Spleen (tissue), 11 donors: ENCODE measurements at regions not wholly inside any gene's neighbourhood (a gene's known extent, or its start where the extent isn't known, plus 50 kb on each side); places are given as distances from the start of the nearest gene placed in this dataset.

Experiments used
- DNase-seq: peaks from one replicate; pipeline ENCODE4 v3.0.0-alpha.2; 2020
- H3K27ac ChIP-seq, 8 donors: fragments of 200-600 bp; sonication (generic) in 7 of 8; 1 replicate in 4 of 8; 2 replicates in 4 of 8; pipeline versions ENCODE4 v1.5.0 to v1.8.0; 2016 to 2021; ENCODE audit warnings: inconsistent platforms in 4 of 8, mild to moderate bottlenecking in 4 of 8, moderate library complexity in 1 of 8
- H3K27me3 ChIP-seq, 7 donors: fragments of 200-600 bp; sonication (generic) in 6 of 7; replicated peaks in 1 of 7; 1 replicate in 4 of 7; 2 replicates in 3 of 7; pipeline versions ENCODE4 v1.5.0 to v1.8.0; 2016 to 2021; ENCODE audit warnings: inconsistent platforms in 3 of 7, mild to moderate bottlenecking in 1 of 7
- H3K36me3 ChIP-seq, 6 donors: fragments of 200-600 bp; sonication (generic) in 5 of 6; 1 replicate in 4 of 6; 2 replicates in 2 of 6; pipeline versions ENCODE4 v1.5.0 to v1.8.0; 2016 to 2021; ENCODE audit warnings: inconsistent platforms in 2 of 6
- H3K4me1 ChIP-seq, 6 donors: fragments of 200-600 bp; sonication (generic) in 5 of 6; 1 replicate in 3 of 6; 2 replicates in 3 of 6; pipeline versions ENCODE4 v1.5.0 to v1.8.0; 2016 to 2021; ENCODE audit warnings: inconsistent platforms in 3 of 6
- H3K4me3 ChIP-seq, 8 donors: fragments of 200-600 bp; sonication (generic) in 7 of 8; 1 replicate in 4 of 8; 2 replicates in 4 of 8; pipeline versions ENCODE4 v1.5.0 to v1.8.0; 2016 to 2021; ENCODE audit warnings: inconsistent platforms in 4 of 8, mild to moderate bottlenecking in 4 of 8, moderate library complexity in 2 of 8
- H3K9me3 ChIP-seq, 8 donors: fragments of 200-600 bp; sonication (generic) in 7 of 8; 1 replicate in 4 of 8; 2 replicates in 4 of 8; pipeline versions ENCODE4 v1.5.0 to v1.8.0; 2016 to 2021; ENCODE audit warnings: inconsistent platforms in 4 of 8
- POLR2A ChIP-seq, 3 donors: fragments of 450-650 bp; IDR thresholded peaks; one replicate each; pipeline ENCODE4 v1.5.1; 2017; ENCODE audit warnings: antibody characterized with exemption in 3 of 3, mild to moderate bottlenecking in 1 of 3
- POLR2AphosphoS5 ChIP-seq, 3 donors: sonication (generic); formaldehyde crosslinking; IDR thresholded peaks; one replicate each; pipeline ENCODE4 v1.5.1; 2017; ENCODE audit warnings: antibody characterized with exemption in 3 of 3
- WGBS, 5 donors: extraction: QIAGEN DNeasy Blood & Tissue Kit in 3 of 5; methylation state at CpG; one replicate each; pipeline versions ENCODE4 v1.1.5 to v1.1.7; 2013 to 2018; 5-methylcytosine and 5-hydroxymethylcytosine counted together
- intact Hi-C: fragments of 100-400 bp; cut with DNase I; formaldehyde crosslinking; loops from one replicate; pipeline ENCODE4 v1.15.0; 2023; ENCODE audit warnings: low total_unique reads
- TF ChIP-seq, protein P1 (sequence below), 11 experiments: fragments of 200-600 bp in 7 of 11; fragments of 450-650 bp in 4 of 11; sonication (generic) in 4 of 11; IDR thresholded peaks in 8 of 11; conservative IDR thresholded peaks in 3 of 11; 1 replicate in 7 of 11; 2 replicates in 4 of 11; pipeline versions ENCODE4 v1.4.0 to v1.8.0; 2016 to 2021; ENCODE audit warnings: antibody characterized with exemption in 11 of 11, inconsistent platforms in 4 of 11, mild to moderate bottlenecking in 1 of 11
- donor health status: healthy with polysubstance abuse.
- donor health status: DM: no; HTN: no; CAD: no; lungs with moderate emphysema.
- donor health status: DM: no; HTN: no; CAD: no.
- donor health status: Bipolar disorder and iron deficiency.
- donor health status: healthy.
- donor health status: DM: no; HTN: no; CAD: no.
- donor health status: DM: yes; HTN: yes; CAD: no.

DNA sequence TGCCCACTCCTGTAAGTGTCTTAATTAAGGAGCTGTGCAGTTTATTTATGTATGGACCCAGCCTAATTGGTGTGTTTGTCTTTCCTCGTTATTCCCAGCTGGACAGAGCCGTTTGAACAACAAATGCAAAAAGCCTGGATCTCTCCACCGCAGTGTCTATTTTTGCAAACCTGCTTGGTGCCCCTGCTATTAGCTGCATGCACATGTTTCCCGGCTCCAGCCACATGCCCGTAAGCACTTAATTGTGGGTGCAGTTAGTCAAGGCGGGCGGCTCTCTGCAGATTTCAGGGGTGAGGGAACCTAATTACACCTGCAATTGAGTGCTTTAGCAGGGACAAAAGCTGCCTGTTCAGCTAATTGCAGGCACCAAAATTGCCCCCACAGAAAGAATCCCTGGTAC lies 74.0 kb upstream of the GSE1 start:
- Histone ChIP-seq H3K27ac (no peak overlapping the region), H3K9me3 (peaks cover 0 to 19% (median 14%) of the 10 kb centered on the region in 8 donors), H3K27me3 (no peaks in the 10 kb centered on the region), H3K4me1 (peaks cover 6 to 62% (median 27%) of the 10 kb centered on the region in 6 donors), H3K4me3 (no peak overlapping the region), H3K36me3 (peaks cover 0 to 10% (median 0%) of the 10 kb centered on the region in 6 donors)
- TF ChIP-seq, protein P1, sequence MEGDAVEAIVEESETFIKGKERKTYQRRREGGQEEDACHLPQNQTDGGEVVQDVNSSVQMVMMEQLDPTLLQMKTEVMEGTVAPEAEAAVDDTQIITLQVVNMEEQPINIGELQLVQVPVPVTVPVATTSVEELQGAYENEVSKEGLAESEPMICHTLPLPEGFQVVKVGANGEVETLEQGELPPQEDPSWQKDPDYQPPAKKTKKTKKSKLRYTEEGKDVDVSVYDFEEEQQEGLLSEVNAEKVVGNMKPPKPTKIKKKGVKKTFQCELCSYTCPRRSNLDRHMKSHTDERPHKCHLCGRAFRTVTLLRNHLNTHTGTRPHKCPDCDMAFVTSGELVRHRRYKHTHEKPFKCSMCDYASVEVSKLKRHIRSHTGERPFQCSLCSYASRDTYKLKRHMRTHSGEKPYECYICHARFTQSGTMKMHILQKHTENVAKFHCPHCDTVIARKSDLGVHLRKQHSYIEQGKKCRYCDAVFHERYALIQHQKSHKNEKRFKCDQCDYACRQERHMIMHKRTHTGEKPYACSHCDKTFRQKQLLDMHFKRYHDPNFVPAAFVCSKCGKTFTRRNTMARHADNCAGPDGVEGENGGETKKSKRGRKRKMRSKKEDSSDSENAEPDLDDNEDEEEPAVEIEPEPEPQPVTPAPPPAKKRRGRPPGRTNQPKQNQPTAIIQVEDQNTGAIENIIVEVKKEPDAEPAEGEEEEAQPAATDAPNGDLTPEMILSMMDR (IDR thresholded peaks at IDR 0.05 in 8 of 11, conservative IDR thresholded peaks at IDR 0.05 in 3 of 11), result no peak
- TF ChIP-seq POLR2A (IDR thresholded peaks at IDR 0.05) (no peak), POLR2AphosphoS5 (IDR thresholded peaks at IDR 0.05) (no peak)
- 92 to 100% (median 97%) methylated on average over 7 of the region's 7 CpGs for WGBS, 5 donors
- no peak for DNase-seq
- intact Hi-C loops, result no loop called here

DNA sequence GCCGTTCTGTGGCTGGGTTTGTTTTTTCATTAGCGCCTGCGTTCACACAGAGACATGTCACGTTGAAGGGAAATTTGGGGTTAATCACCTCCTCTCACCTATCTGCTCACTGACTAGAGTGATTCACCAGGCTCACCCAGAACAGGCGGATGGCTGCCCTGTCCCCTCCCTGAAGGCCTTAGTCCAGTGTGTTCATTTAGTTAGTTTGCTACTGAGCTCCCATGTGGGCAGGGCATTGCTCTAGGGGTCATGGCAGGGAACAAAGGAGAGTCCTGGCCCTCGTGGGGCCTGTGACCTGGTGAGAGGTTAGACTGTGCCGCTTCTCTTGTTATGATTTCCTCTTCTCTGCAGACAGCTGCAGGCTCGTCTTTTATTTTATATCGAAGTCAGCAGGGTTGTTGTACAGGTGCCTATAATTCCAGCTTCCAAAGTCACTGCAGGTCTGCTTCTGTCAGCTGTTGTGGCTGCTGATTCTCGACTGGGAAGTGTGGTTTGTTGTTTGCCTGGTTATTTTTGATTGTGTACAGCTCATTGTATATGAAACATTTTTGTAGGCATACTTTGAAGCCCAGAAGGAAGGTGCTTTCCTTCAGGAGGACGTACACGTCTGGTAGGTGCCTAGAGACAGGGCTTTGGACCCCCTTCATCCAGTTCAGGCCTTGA lies 73.4 kb upstream of the GSE1 start:
- peaks cover 6 to 64% (median 31%) of the 10 kb centered on the region in 6 donors for H3K4me1 ChIP-seq
- no peak for DNase-seq
- H3K9me3 ChIP-seq, result peaks cover 0 to 19% (median 14%) of the 10 kb centered on the region in 8 donors
- peaks cover 0 to 10% (median 0%) of the 10 kb centered on the region in 6 donors for H3K36me3 ChIP-seq
- no peak overlapping the region for H3K4me3 ChIP-seq
- intact Hi-C loops, result no loop called here
- TF ChIP-seq POLR2A (IDR thresholded peaks at IDR 0.05) (no peak), POLR2AphosphoS5 (IDR thresholded peaks at IDR 0.05) (no peak)
- TF ChIP-seq, protein P1 (IDR thresholded peaks at IDR 0.05 in 8 of 11, conservative IDR thresholded peaks at IDR 0.05 in 3 of 11), result no peak
- H3K27me3 ChIP-seq, result no peaks in the 10 kb centered on the region
- WGBS, 5 donors, result 85 to 95% (median 88%) methylated on average over 12 of the region's 12 CpGs
- H3K27ac ChIP-seq, result no peak overlapping the region

DNA sequence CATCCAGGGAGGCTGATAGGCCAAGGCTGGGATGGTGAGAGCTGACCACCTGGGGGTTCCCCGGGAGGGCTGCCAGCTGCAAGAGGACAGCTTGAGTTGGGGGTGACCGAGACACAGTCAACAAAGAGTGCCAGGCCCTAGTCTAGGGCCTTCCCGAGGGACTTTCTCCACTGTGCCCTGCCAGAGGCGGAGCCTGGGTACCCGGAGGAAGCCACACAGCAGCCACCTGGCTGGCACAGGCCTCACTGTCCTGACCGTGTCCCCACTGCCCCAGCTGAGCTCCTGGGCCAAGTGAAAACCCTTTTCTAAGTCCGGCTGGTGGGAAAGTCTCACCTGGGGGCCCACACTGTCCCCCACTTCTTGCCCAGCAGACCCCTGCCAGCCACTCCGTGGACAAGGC lies 71.9 kb upstream of the GSE1 start:
- Histone ChIP-seq H3K27me3 (no peaks in the 10 kb centered on the region), H3K27ac (no peak overlapping the region), H3K36me3 (peaks cover 0 to 10% (median 0%) of the 10 kb centered on the region in 6 donors), H3K4me1 (peaks cover 3 to 54% (median 21%) of the 10 kb centered on the region in 6 donors), H3K9me3 (peaks cover 0 to 19% (median 14%) of the 10 kb centered on the region in 8 donors), H3K4me3 (no peak overlapping the region)
- no peak for DNase-seq
- no peak for TF ChIP-seq POLR2AphosphoS5 (IDR thresholded peaks at IDR 0.05)
- 59 to 80% (median 68%) methylated on average over 5 to 8 of the region's 8 CpGs for WGBS, 5 donors
- intact Hi-C loops, result no loop called here

DNA sequence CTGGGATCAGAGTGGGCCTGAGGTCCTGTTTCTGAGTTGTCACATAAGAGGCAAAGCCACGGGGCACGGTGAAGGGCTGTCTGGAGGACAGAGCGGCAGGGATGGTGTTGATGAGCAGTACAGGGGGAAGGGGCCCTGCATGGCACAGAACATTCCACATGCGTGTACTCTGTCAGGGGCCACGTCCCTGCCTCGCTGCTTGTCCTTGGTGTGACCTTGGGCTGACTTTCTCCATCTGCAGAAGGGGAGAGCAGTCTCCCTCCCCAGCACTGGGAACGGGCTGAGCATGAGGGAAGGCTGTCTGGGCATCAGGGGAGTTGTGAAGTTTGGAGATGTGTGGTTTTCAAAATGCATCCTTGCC lies 71.5 kb upstream of the GSE1 start:
- Histone ChIP-seq H3K27me3 (no peaks in the 10 kb centered on the region), H3K9me3 (peaks cover 0 to 19% (median 14%) of the 10 kb centered on the region in 8 donors), H3K4me3 (no peak overlapping the region), H3K27ac (no peak overlapping the region), H3K4me1 (peaks cover 0 to 50% (median 17%) of the 10 kb centered on the region in 6 donors), H3K36me3 (peaks cover 0 to 10% (median 0%) of the 10 kb centered on the region in 6 donors)
- DNase-seq, result no peak
- no peak for TF ChIP-seq POLR2AphosphoS5 (IDR thresholded peaks at IDR 0.05)
- 69 to 82% (median 71%) methylated on average over 6 to 7 of the region's 7 CpGs for WGBS, 5 donors
- intact Hi-C loops, result no loop called here

DNA sequence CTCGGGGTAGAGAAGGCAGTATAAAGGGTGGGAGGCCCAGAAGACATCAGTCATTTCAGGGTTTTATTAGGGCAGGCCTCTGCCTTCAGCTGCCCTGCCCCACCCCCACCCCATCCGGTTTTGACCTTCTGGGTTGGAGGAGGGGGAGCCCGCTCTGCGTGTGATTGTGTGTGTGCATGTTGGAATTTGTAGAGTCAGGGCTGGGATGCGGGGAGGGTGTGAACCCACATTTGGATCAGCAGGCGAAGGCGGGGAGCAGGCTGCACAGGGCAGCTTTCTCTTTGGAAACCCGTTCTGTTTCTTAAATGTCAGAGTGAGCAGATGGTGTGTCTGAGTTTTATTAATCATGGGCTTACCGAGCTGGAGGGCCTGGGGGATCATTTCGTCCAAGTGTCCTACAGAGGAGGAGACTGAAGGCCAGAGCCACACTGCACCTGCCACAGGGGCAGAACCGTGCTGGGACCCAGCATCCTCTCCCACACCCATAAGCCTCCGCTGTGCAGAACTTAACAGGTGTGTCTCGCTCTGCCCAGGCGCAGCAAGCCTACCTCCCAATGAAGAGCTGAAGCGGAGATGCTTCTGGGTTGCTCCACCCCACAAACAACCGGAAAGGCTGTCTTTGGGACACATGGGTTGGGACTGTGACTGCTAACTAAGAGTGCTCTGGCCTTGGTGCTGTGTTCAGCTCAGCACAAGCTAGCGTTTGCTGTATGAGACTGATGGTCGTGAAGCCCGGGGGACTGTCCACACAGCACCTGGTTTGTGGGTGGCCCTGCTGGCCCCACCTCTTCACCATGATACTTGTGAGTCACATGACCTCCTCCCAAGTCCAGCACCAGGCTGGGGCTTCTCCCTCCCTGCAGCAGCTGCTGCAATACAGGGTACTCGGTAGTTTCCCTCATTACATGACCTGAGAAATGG lies 70.9 kb upstream of the GSE1 start:
- Histone ChIP-seq H3K27ac (no peak overlapping the region), H3K4me1 (peaks cover 0 to 44% (median 13%) of the 10 kb centered on the region in 6 donors), H3K9me3 (peaks cover 0 to 19% (median 14%) of the 10 kb centered on the region in 8 donors), H3K36me3 (peaks cover 0 to 10% (median 0%) of the 10 kb centered on the region in 6 donors), H3K27me3 (no peaks in the 10 kb centered on the region), H3K4me3 (no peak overlapping the region)
- no peak for DNase-seq
- TF ChIP-seq POLR2AphosphoS5 (IDR thresholded peaks at IDR 0.05) (no peak), POLR2A (IDR thresholded peaks at IDR 0.05) (no peak)
- TF ChIP-seq, protein P1 (IDR thresholded peaks at IDR 0.05 in 8 of 11, conservative IDR thresholded peaks at IDR 0.05 in 3 of 11), result no peak
- WGBS, 5 donors, result 60 to 80% (median 71%) methylated on average over 15 to 20 of the region's 20 CpGs
- intact Hi-C loops, result no loop called here
